ENCODE measurements at regions not wholly inside any gene's neighbourhood (a gene's known extent, or its start where the extent isn't known, plus 50 kb on each side); places are given as distances from the start of the nearest gene placed in this dataset.
"Not testable (repeated sequence)": the region's sequence is repeated elsewhere in the genome, so short reads cannot be mapped to it uniquely, and the experiment has no call there.

DNA sequence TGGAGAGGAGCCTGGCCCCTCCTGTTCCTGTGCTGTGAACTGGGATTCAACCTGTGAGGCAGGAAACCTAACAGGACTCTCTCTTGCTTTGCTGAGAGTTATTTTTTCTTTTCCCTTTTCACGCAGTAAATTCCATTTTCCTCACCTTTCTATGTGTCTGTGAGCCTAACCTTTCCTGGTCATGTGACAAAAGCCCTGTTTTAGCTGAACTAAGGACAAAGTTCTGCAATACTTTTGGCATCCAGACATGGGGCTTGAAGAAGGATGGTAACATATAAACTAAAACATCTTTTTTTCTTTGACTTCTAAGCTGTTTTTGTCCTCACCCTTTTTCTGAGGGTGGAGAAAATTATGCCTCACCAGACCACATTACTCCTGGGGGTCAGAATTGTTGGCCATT is 368.5 kb downstream of the HTR1B start:
- Histone ChIP-seq H3K4me3 (ENCODE audit: low read length, poor library complexity, severe bottlenecking) (no peak overlapping the region), H3F3A (ENCODE audit: low read depth) (no peaks in the 10 kb centered on the region), H2AFZ (ENCODE audit: low read length) (no peak overlapping the region), H3K79me2 (ENCODE audit: insufficient read depth, low read length) (no peaks in the 10 kb centered on the region), H3K4me2 (ENCODE audit: low read depth, low read length, poor library complexity, severe bottlenecking) (no peak overlapping the region), H3K9ac (ENCODE audit: low read depth, low read length, poor library complexity, severe bottlenecking) (no peak overlapping the region), H3K36me3 (ENCODE audit: insufficient read depth, low read length) (no peaks in the 10 kb centered on the region), H3K9me3 (ENCODE audit: insufficient read depth, low read depth, low read length) (no peaks in the 10 kb centered on the region), H4K20me1 (ENCODE audit: insufficient read depth, low read length, poor library complexity, severe bottlenecking) (no peaks in the 10 kb centered on the region), H3K27me3 (ENCODE audit: insufficient read depth, low read length, poor library complexity, severe bottlenecking) (no peaks in the 10 kb centered on the region), H3K9me2 (replicated peaks; ENCODE audit: low read depth, low read length) (no peaks in the 10 kb centered on the region), H3K4me1 (ENCODE audit: insufficient read depth, low read length, poor library complexity, severe bottlenecking) (no peaks in the 10 kb centered on the region)
- TF ChIP-seq, protein P1, sequence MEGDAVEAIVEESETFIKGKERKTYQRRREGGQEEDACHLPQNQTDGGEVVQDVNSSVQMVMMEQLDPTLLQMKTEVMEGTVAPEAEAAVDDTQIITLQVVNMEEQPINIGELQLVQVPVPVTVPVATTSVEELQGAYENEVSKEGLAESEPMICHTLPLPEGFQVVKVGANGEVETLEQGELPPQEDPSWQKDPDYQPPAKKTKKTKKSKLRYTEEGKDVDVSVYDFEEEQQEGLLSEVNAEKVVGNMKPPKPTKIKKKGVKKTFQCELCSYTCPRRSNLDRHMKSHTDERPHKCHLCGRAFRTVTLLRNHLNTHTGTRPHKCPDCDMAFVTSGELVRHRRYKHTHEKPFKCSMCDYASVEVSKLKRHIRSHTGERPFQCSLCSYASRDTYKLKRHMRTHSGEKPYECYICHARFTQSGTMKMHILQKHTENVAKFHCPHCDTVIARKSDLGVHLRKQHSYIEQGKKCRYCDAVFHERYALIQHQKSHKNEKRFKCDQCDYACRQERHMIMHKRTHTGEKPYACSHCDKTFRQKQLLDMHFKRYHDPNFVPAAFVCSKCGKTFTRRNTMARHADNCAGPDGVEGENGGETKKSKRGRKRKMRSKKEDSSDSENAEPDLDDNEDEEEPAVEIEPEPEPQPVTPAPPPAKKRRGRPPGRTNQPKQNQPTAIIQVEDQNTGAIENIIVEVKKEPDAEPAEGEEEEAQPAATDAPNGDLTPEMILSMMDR (conservative IDR thresholded peaks at IDR 0.05; ENCODE audit: low read length), result no peak
- TF ChIP-seq EZH2phosphoT487 (IDR thresholded peaks at IDR 0.05; ENCODE audit: borderline replicate concordance), result no peak

DNA sequence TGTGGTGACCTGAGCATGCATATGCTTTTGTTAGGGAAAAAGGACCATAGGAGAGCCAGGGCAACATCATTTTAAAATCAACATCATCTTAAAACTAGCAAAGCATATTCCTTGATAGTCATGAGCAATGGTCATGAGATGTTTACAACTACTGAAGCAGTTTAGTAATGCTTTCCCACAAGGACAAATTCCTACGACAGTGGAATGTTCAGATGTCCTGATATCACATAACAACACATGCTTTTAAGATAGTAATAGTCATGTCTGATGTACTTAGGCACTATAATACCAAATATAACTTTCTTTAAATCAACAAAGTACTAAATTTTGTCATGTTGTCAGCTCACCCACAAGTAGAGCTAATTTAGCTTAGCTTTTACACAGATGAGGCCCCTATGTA is 370.3 kb downstream of the HTR1B start:
- Histone ChIP-seq H4K20me1 (ENCODE audit: insufficient read depth, low read length, poor library complexity, severe bottlenecking) (no peaks in the 10 kb centered on the region), H3F3A (ENCODE audit: low read depth) (no peaks in the 10 kb centered on the region), H3K4me2 (ENCODE audit: low read depth, low read length, poor library complexity, severe bottlenecking) (no peak overlapping the region), H3K79me2 (ENCODE audit: insufficient read depth, low read length) (no peaks in the 10 kb centered on the region), H2AFZ (ENCODE audit: low read length) (no peak overlapping the region), H3K36me3 (ENCODE audit: insufficient read depth, low read length) (no peaks in the 10 kb centered on the region), H3K4me3 (ENCODE audit: low read length, poor library complexity, severe bottlenecking) (no peak overlapping the region), H3K4me1 (ENCODE audit: insufficient read depth, low read length, poor library complexity, severe bottlenecking) (no peaks in the 10 kb centered on the region), H3K9ac (ENCODE audit: low read depth, low read length, poor library complexity, severe bottlenecking) (no peak overlapping the region), H3K9me3 (ENCODE audit: insufficient read depth, low read depth, low read length) (no peaks in the 10 kb centered on the region), H3K27me3 (ENCODE audit: insufficient read depth, low read length, poor library complexity, severe bottlenecking) (no peaks in the 10 kb centered on the region), H3K9me2 (replicated peaks; ENCODE audit: low read depth, low read length) (no peaks in the 10 kb centered on the region)
- TF ChIP-seq, protein P1 (conservative IDR thresholded peaks at IDR 0.05; ENCODE audit: low read length), result no peak
- TF ChIP-seq EZH2phosphoT487 (IDR thresholded peaks at IDR 0.05; ENCODE audit: borderline replicate concordance), result no peak

- Histone ChIP-seq H4K20me1 (ENCODE audit: insufficient read depth, low read length, poor library complexity, severe bottlenecking) (no peaks in the 10 kb centered on the region), H3K9ac (ENCODE audit: low read depth, low read length, poor library complexity, severe bottlenecking) (no peak overlapping the region), H3K4me3 (ENCODE audit: low read length, poor library complexity, severe bottlenecking) (no peak overlapping the region), H3K4me1 (ENCODE audit: insufficient read depth, low read length, poor library complexity, severe bottlenecking) (no peaks in the 10 kb centered on the region), H3K79me2 (ENCODE audit: insufficient read depth, low read length) (no peaks in the 10 kb centered on the region), H3K4me2 (ENCODE audit: low read depth, low read length, poor library complexity, severe bottlenecking) (no peak overlapping the region), H3K9me2 (replicated peaks; ENCODE audit: low read depth, low read length) (no peaks in the 10 kb centered on the region), H3F3A (ENCODE audit: low read depth) (no peaks in the 10 kb centered on the region), H3K27me3 (ENCODE audit: insufficient read depth, low read length, poor library complexity, severe bottlenecking) (no peaks in the 10 kb centered on the region), H2AFZ (ENCODE audit: low read length) (no peak overlapping the region), H3K9me3 (ENCODE audit: insufficient read depth, low read depth, low read length) (no peaks in the 10 kb centered on the region), H3K36me3 (ENCODE audit: insufficient read depth, low read length) (no peaks in the 10 kb centered on the region)
- no peak for TF ChIP-seq EZH2phosphoT487 (IDR thresholded peaks at IDR 0.05; ENCODE audit: borderline replicate concordance)
- TF ChIP-seq, protein P1 (conservative IDR thresholded peaks at IDR 0.05; ENCODE audit: low read length), result no peak
Measured at GRCh38 chr6:77089776-77090175, 373.5 kb downstream of the HTR1B start.

GRCh38 chr6:77087794-77088318 is 375.4 kb downstream of the HTR1B start:
- H3K9ac ChIP-seq (ENCODE audit: low read depth, low read length, poor library complexity, severe bottlenecking); H3K4me2 ChIP-seq (ENCODE audit: low read depth, low read length, poor library complexity, severe bottlenecking); H4K20me1 ChIP-seq (ENCODE audit: insufficient read depth, low read length, poor library complexity, severe bottlenecking); H2AFZ ChIP-seq (ENCODE audit: low read length); H3K36me3 ChIP-seq (ENCODE audit: insufficient read depth, low read length); H3K27me3 ChIP-seq (ENCODE audit: insufficient read depth, low read length, poor library complexity, severe bottlenecking); H3K4me3 ChIP-seq (ENCODE audit: low read length, poor library complexity, severe bottlenecking); H3K79me2 ChIP-seq (ENCODE audit: insufficient read depth, low read length); H3F3A ChIP-seq (ENCODE audit: low read depth); H3K9me3 ChIP-seq (ENCODE audit: insufficient read depth, low read depth, low read length); H3K9me2 ChIP-seq (replicated peaks; ENCODE audit: low read depth, low read length); H3K4me1 ChIP-seq (ENCODE audit: insufficient read depth, low read length, poor library complexity, severe bottlenecking): not testable (repeated sequence)
